HK-2 (cell line): ENCODE measurements at regions not wholly inside any gene's neighbourhood (a gene's known extent, or its start where the extent isn't known, plus 50 kb on each side); places are given as distances from the start of the nearest gene placed in this dataset.

Experiments used
- DNase-seq: peaks from one replicate; pipeline ENCODE4 v3.0.0-alpha.2; 2018; ENCODE audit not compliant: unreplicated experiment

- DNase-seq, result no peak
Measured at GRCh38 chr17:73924114-73924908, 279.2 kb upstream of the RPL38 start.

GRCh38 chr17:73924909-73925186 is 278.6 kb upstream of the RPL38 start:
- DNase-seq, result no peak

- no peak for DNase-seq
Measured at GRCh38 chr17:73929860-73930430, 273.5 kb upstream of the RPL38 start.

GRCh38 chr17:73932216-73932749 is 271.2 kb upstream of the RPL38 start:
- no peak for DNase-seq

GRCh38 chr17:73933164-73933766 is 270.2 kb upstream of the RPL38 start:
- DNase-seq, result no peak

- no peak for DNase-seq
Measured at GRCh38 chr17:73933871-73934270, 269.6 kb upstream of the RPL38 start.

GRCh38 chr17:73934696-73935095 is 268.8 kb upstream of the RPL38 start:
- no peak for DNase-seq

- no peak for DNase-seq
Measured at GRCh38 chr17:73936908-73937627, 266.4 kb upstream of the RPL38 start.

GRCh38 chr17:73938706-73939105 is 264.8 kb upstream of the RPL38 start:
- no peak for DNase-seq

- DNase-seq, result no peak
Measured at GRCh38 chr17:73939806-73940205, 263.7 kb upstream of the RPL38 start.

- no peak for DNase-seq
Measured at GRCh38 chr17:73940511-73940910, 263.0 kb upstream of the RPL38 start.

GRCh38 chr17:73941919-73942530 is 261.5 kb upstream of the RPL38 start:
- DNase-seq, result no peak

GRCh38 chr17:73942703-73943415 is 260.6 kb upstream of the RPL38 start:
- DNase-seq, result no peak

- DNase-seq, result no peak
Measured at GRCh38 chr17:73943416-73944110, 259.9 kb upstream of the RPL38 start.

- no peak for DNase-seq
Measured at GRCh38 chr17:73944366-73944765, 259.1 kb upstream of the RPL38 start.

- no peak for DNase-seq
Measured at GRCh38 chr17:73947281-73947965, 256.1 kb upstream of the RPL38 start.

GRCh38 chr17:73947966-73948355 is 255.5 kb upstream of the RPL38 start:
- DNase-seq, result no peak

GRCh38 chr17:73949903-73950592 is 253.4 kb upstream of the RPL38 start:
- no peak for DNase-seq

GRCh38 chr17:73950593-73950914 is 252.9 kb upstream of the RPL38 start:
- no peak for DNase-seq

- no peak for DNase-seq
Measured at GRCh38 chr17:73952082-73952479, 251.4 kb upstream of the RPL38 start.
